ENCODE measurements at regions not wholly inside any gene's neighbourhood (a gene's known extent, or its start where the extent isn't known, plus 50 kb on each side); places are given as distances from the start of the nearest gene placed in this dataset.

GRCh38 chr18:68086481-68086880 lies 570.0 kb upstream of the DSEL start:
- TF ChIP-seq POLR2A (IDR thresholded peaks at IDR 0.05; ENCODE audit: extremely low read depth, insufficient read length) = no peak
- no peak for TF ChIP-seq CTCF (IDR thresholded peaks at IDR 0.05; ENCODE audit: low read depth, low read length)
